HG03378 (cell line): ENCODE measurements at regions not wholly inside any gene's neighbourhood (a gene's known extent, or its start where the extent isn't known, plus 50 kb on each side); places are given as distances from the start of the nearest gene placed in this dataset.
"Not testable (repeated sequence)": the region's sequence is repeated elsewhere in the genome, so short reads cannot be mapped to it uniquely, and the experiment has no call there.

Source experiments
- ATAC-seq: cut with Tn5 transposase; IDR thresholded peaks from one replicate; pipeline ENCODE4 v1.9.1; 2021; ENCODE audit warnings: mild to moderate bottlenecking, moderate library complexity; ENCODE audit not compliant: unreplicated experiment

GRCh38 chr13:73160371-73161031 lies 101.7 kb downstream of the KLF5 start:
- ATAC-seq: not testable (repeated sequence)

GRCh38 chr13:73158851-73159250 lies 100.0 kb downstream of the KLF5 start:
- no peak for ATAC-seq

- ATAC-seq: no peak
Measured at GRCh38 chr13:73157031-73157430, 98.2 kb downstream of the KLF5 start.

GRCh38 chr13:73146707-73147106 lies 87.9 kb downstream of the KLF5 start:
- no peak for ATAC-seq

DNA sequence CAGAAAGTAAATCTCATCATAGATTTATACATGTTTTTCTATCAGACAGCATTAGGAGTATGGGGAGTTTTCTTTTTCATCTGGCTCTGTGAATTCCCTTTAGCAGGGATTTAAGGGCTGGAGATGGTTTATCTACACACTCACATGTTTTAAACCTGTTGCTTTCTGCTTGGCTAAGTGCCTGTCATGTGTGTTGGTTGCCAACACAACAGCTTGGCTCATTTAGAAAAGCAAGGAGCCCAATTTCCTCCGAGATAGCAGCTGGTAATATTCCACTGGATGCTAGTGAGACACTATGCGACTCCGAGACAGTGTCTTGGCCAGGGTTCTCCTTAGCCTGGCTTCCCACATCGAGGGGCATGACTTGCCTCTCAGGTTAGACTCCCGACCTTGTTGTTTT lies 83.3 kb downstream of the KLF5 start:
- ATAC-seq: no peak

GRCh38 chr13:73141292-73141771 lies 82.5 kb downstream of the KLF5 start:
- no peak for ATAC-seq

DNA sequence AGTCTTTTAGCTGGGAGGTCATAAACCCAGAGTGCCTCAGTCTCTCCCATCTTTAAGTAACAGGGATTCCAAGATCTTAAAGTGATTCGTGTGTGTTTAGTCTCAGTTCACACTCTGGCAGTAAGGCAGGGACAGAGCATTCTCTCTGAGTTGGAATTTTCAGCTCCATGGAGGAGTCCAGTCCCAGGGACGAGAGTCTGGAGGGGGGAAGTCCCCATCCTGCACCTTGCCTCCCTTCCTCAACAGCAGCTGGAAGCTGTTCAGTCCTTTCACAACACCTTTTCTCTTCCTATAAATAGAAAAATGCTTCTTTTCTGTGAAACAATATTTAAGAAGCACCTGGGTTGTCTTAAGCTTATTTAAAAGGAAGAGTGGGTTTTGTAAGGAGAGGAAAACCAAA lies 82.0 kb downstream of the KLF5 start:
- no peak for ATAC-seq

DNA sequence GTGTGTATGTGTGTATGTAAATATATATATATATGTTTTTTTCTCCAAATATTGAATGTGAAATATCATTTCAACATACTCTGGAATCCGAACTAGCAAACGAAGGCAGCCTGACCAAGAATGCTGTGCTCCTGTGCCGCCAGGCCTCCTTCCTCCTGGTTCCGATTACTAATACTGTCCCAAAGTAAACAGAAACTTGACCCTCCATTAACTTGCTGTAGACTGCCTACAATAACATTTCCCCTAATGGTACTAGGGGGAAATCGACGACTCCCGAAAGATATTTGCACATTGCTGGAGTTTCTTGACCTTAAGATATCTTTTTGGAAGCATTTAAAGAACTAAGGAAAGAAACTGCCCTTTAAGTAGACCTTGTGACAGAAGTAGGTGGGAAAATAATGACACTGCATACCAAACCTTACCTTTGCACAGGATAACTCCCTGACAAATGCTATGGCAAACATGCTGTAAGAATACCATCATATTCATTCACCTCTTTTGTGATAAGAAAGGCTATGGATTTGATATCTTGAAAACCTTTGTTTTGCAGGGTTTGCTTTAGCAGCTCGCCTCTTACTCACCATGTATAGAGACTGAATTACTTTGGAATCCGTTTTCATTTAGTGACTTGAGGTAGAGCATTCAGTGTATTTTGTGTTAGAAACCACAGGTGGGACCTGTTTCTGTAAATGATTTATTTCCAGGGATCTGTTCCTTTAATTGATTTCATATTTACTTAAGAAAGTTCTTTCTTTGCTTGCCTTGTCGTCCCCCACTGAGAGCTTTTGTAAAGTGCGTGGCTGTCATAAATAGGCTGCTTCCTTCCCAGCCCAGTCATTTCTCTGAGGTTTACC lies 80.1 kb downstream of the KLF5 start:
- no peak for ATAC-seq

GRCh38 chr13:73138276-73138637 lies 79.5 kb downstream of the KLF5 start:
- no peak for ATAC-seq

DNA sequence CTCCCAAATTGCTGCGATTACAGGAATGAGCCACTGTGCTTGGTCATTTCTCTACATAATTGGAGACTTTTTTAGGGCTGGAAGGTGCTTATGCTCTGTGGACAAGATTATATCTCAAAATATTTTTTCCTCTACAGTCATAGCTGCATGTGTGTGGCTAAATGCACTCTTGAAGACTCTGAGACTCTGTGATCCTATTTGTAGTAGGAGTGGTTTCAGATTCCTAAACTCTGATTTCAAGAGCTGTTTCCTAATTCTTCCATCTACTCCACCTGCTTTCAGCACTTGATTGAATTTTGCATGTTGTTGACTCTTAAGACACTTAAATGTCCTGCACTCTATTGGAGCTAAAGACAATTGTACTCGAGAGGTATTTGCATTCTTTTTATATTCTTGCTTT lies 78.0 kb downstream of the KLF5 start:
- no peak for ATAC-seq

DNA sequence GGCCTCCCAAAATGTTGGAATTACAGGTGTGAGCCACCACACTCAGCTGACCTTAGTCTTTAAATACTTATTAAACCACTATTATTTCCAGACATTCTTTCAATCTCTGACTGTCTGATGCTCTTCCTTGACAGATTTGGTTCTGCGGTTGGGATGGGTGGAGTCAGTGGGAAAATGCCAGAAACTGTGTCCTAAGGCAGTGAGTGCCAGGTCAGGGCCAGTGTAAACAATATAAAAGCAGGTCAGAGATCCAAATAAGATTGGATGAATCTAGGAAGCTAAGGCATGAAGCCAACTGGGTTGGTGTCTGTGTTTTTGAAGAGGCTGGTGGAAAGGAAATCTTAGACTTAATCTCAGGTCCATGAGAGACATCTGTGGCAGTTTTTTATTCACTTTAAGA lies 74.7 kb downstream of the KLF5 start:
- no peak for ATAC-seq

GRCh38 chr13:73131247-73131646 lies 72.4 kb downstream of the KLF5 start:
- ATAC-seq: no peak

- ATAC-seq: no peak
Measured at GRCh38 chr13:73129023-73129422, 70.2 kb downstream of the KLF5 start.
